ENCODE measurements at regions not wholly inside any gene's neighbourhood (a gene's known extent, or its start where the extent isn't known, plus 50 kb on each side); places are given as distances from the start of the nearest gene placed in this dataset.

DNA sequence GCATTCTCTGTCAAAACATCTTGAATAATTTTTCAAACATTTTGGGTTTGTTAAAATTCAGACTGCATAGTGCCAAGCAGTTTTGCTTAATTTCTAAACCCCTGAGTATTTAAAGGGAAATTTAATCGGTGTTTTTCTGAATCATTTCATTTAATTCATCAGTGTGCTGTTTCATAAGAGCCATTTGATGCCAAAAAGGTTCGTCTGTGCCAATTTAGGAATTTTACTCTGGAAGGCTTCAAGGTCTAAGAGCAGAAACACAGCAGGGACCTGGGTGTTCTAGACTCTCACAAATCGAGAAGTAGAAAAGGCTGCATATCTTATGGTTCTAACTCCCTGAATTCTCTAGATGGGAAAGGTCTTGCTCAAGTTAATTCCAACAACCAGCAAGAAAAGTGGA lies 311.9 kb upstream of the NT5C1B start:
- DNase-seq (no peak), ATAC-seq (ENCODE audit: poor library complexity) (no peak)
- no peaks in the 10 kb centered on the region for H3K4me1 ChIP-seq (ENCODE audit: insufficient read depth, low read length)
- H3K36me3 Mint-ChIP-seq (ENCODE audit: low read depth), result no peaks in the 10 kb centered on the region
- H3K27me3 Mint-ChIP-seq, result no peaks in the 10 kb centered on the region
- H3K27ac ChIP-seq (ENCODE audit: low read depth in 1 of 2, low read length in 2 of 2), result no peak overlapping the region
- ChIA-PET CTCF (no interaction called here), POLR2A (no interaction called here)
- no peaks in the 10 kb centered on the region for H3K9me3 ChIP-seq (ENCODE audit: control insufficient read depth in 1 of 2, insufficient read depth in 1 of 2, low read length in 2 of 2)
- H3K9me3 Mint-ChIP-seq, result no peaks in the 10 kb centered on the region
- H3K36me3 ChIP-seq (ENCODE audit: insufficient read depth, low read length), result no peaks in the 10 kb centered on the region
- TF ChIP-seq, protein P1, sequence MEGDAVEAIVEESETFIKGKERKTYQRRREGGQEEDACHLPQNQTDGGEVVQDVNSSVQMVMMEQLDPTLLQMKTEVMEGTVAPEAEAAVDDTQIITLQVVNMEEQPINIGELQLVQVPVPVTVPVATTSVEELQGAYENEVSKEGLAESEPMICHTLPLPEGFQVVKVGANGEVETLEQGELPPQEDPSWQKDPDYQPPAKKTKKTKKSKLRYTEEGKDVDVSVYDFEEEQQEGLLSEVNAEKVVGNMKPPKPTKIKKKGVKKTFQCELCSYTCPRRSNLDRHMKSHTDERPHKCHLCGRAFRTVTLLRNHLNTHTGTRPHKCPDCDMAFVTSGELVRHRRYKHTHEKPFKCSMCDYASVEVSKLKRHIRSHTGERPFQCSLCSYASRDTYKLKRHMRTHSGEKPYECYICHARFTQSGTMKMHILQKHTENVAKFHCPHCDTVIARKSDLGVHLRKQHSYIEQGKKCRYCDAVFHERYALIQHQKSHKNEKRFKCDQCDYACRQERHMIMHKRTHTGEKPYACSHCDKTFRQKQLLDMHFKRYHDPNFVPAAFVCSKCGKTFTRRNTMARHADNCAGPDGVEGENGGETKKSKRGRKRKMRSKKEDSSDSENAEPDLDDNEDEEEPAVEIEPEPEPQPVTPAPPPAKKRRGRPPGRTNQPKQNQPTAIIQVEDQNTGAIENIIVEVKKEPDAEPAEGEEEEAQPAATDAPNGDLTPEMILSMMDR (IDR thresholded peaks at IDR 0.05), result no peak
- no peak overlapping the region for H3K4me3 Mint-ChIP-seq
- H3K27me3 ChIP-seq (ENCODE audit: control insufficient read depth in 1 of 2, insufficient read depth in 2 of 2, low read length in 2 of 2), result no peaks in the 10 kb centered on the region
- intact Hi-C loops (cut with DNase I, micrococcal nuclease), result no loop called here
- H3K4me1 Mint-ChIP-seq (ENCODE audit: low read depth), result no peaks in the 10 kb centered on the region
- no peak overlapping the region for H3K27ac Mint-ChIP-seq
- H3K4me3 ChIP-seq (ENCODE audit: low read length), result no peak overlapping the region

DNA sequence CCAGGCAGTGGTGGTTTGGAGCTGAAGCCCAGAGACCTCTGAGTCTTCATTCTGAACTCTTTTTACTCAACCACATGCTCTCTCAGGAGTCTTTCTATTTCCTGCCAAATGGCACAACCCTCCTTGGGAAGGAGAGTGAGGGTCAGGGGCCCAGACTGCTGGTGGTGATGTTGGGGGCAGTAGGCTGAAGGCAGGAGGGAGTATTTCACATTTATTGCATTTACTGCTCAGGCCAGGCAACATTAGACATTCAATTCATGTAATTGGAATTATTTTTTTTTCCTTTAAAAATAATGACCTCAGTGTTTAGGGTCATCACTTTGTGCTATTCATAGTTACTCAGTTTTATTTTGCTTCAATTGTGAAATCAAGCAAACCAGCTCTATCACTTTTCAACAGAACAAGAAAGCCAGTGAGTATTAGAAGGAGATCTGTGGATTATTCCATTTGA lies 311.3 kb upstream of the NT5C1B start:
- CTCF ChIA-PET, result no interaction called here
- H3K9me3 Mint-ChIP-seq, result no peaks in the 10 kb centered on the region
- intact Hi-C loops (cut with DNase I, micrococcal nuclease), result no loop called here
- no peaks in the 10 kb centered on the region for H3K4me1 Mint-ChIP-seq (ENCODE audit: low read depth)
- TF ChIP-seq, protein P1 (IDR thresholded peaks at IDR 0.05), result no peak
- Histone ChIP-seq H3K4me1 (ENCODE audit: insufficient read depth, low read length) (no peaks in the 10 kb centered on the region), H3K27ac (ENCODE audit: low read depth in 1 of 2, low read length in 2 of 2) (no peak overlapping the region), H3K27me3 (ENCODE audit: control insufficient read depth in 1 of 2, insufficient read depth in 2 of 2, low read length in 2 of 2) (no peaks in the 10 kb centered on the region), H3K4me3 (ENCODE audit: low read length) (no peak overlapping the region), H3K9me3 (ENCODE audit: control insufficient read depth in 1 of 2, insufficient read depth in 1 of 2, low read length in 2 of 2) (no peaks in the 10 kb centered on the region), H3K36me3 (ENCODE audit: insufficient read depth, low read length) (no peaks in the 10 kb centered on the region)
- ATAC-seq (ENCODE audit: poor library complexity) (no peak), DNase-seq (no peak)
- no peaks in the 10 kb centered on the region for H3K27me3 Mint-ChIP-seq
- no peak overlapping the region for H3K4me3 Mint-ChIP-seq
- no peak overlapping the region for H3K27ac Mint-ChIP-seq
- H3K36me3 Mint-ChIP-seq (ENCODE audit: low read depth), result no peaks in the 10 kb centered on the region
- POLR2A ChIA-PET, result no interaction called here

- H3K4me1 ChIP-seq (ENCODE audit: insufficient read depth, low read length), result no peaks in the 10 kb centered on the region
- ChIA-PET CTCF (no interaction called here), POLR2A (no interaction called here)
- no peak overlapping the region for H3K27ac ChIP-seq (ENCODE audit: low read depth in 1 of 2, low read length in 2 of 2)
- H3K36me3 Mint-ChIP-seq (ENCODE audit: low read depth), result no peaks in the 10 kb centered on the region
- no peaks in the 10 kb centered on the region for H3K9me3 Mint-ChIP-seq
- TF ChIP-seq, protein P1 (IDR thresholded peaks at IDR 0.05), result no peak
- no peak overlapping the region for H3K27ac Mint-ChIP-seq
- H3K9me3 ChIP-seq (ENCODE audit: control insufficient read depth in 1 of 2, insufficient read depth in 1 of 2, low read length in 2 of 2), result no peaks in the 10 kb centered on the region
- no peak overlapping the region for H3K4me3 ChIP-seq (ENCODE audit: low read length)
- no peak for DNase-seq
- ATAC-seq (ENCODE audit: poor library complexity), result no peak
- H3K36me3 ChIP-seq (ENCODE audit: insufficient read depth, low read length), result no peaks in the 10 kb centered on the region
- H3K27me3 ChIP-seq (ENCODE audit: control insufficient read depth in 1 of 2, insufficient read depth in 2 of 2, low read length in 2 of 2), result no peaks in the 10 kb centered on the region
- H3K4me1 Mint-ChIP-seq (ENCODE audit: low read depth), result no peaks in the 10 kb centered on the region
- no peaks in the 10 kb centered on the region for H3K27me3 Mint-ChIP-seq
- intact Hi-C loops (cut with DNase I, micrococcal nuclease), result no loop called here
- H3K4me3 Mint-ChIP-seq, result no peak overlapping the region
These were observed 310.4 kb upstream of the NT5C1B start for GRCh38 chr2:18899725-18900124.
